ENCODE measurements at regions not wholly inside any gene's neighbourhood (a gene's known extent, or its start where the extent isn't known, plus 50 kb on each side); places are given as distances from the start of the nearest gene placed in this dataset.

DNA sequence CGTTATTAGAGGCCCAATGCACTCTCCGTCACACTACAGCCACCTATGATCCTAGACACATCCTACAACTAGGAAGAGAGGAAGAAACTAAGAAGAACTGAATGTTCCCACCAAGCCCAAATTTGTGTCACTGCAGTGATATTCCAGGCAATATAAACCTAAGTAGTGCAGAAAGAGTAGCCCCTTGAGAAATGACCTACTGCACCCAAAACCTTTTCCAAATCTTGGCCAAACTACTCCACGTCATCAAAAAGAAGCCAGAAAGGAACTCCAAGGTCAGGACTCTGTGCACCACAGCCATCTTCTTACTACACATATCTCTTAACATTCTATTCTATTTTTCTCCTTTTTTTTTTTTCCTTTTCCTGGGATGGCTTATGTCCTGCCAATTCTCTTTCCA is 60.2 kb downstream of the ADAMTS1 start:
- DNase-seq, result no peak

- DNase-seq, result no peak
Observed at GRCh38 chr21:26783466-26784195, 61.6 kb downstream of the ADAMTS1 start.

- no peak for DNase-seq
Observed at GRCh38 chr21:26782747-26783146, 62.5 kb downstream of the ADAMTS1 start.

GRCh38 chr21:26782331-26782730 is 62.9 kb downstream of the ADAMTS1 start:
- DNase-seq, result no peak

DNA sequence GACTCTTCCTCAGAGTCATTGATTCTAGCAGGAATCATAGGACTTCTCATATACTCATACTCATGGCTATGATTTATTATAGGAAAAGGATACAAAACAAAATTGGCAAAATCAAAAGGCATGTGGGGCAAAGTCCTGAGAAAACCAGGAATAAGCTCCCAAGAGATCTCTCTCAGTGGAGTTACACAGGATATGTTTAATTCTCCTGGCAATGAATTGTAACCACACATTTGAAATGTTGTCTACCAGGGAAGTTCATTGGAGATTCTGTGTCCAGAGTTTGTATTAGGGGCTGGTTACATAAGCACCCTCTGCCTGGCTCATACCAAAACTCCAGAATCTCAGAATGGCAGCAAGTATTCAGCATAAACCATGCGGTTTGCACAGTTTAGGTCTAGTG is 63.9 kb downstream of the ADAMTS1 start:
- no peak for DNase-seq

- no peak for DNase-seq
Observed at GRCh38 chr21:26777166-26777565, 68.0 kb downstream of the ADAMTS1 start.

- no peak for DNase-seq
Observed at GRCh38 chr21:26776310-26777021, 68.7 kb downstream of the ADAMTS1 start.

GRCh38 chr21:26773058-26773457 is 72.2 kb downstream of the ADAMTS1 start:
- no peak for DNase-seq

DNA sequence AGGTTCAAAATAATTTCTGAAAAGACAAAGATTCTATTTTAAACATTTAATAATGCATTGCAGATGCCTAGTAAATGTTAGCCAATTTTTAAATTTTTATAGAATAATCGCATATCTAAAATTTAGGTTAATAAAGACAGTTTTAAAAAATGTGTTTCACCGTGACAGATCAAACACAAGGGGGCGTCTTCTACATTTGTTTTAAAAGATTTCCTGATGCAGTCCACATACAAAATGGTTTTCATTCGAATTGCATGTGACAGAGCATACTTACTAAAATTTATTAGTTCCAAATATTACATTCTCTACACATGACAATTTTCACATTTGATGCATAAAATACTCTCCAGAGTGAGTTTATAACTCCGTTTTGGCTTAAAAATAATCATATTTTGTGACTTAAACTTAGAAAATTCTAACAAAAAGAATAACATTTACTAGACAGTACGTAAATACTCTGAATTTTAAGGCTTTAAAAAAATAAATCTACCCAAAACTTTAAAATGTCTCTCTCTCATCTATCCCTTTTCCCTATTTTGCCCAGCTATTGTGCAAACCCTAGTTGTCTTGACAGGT is 75.5 kb downstream of the ADAMTS1 start:
- DNase-seq, result no peak

- DNase-seq, result no peak
Observed at GRCh38 chr21:26766826-26767325, 78.3 kb downstream of the ADAMTS1 start.

GRCh38 chr21:26761174-26761915 is 83.9 kb downstream of the ADAMTS1 start:
- DNase-seq, result no peak

DNA sequence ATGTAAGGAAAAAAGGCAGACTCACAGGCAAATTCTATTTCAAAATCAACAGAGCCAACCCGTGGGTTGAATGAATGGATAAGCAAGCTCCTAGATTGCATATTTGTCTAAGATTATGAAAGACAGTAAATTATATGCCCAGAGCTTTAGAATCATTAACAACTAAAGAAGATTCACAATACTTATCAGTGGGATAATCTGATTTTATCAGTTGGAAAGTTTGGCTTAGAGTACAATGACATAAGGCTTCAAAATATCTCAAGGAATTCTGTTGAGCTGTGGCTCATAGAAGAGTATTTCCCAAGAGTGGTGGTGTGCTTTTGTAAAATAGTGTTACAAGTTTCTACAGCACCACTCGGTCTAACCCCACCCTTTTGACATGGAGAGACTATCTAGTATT is 85.5 kb downstream of the ADAMTS1 start:
- DNase-seq, result no peak

DNA sequence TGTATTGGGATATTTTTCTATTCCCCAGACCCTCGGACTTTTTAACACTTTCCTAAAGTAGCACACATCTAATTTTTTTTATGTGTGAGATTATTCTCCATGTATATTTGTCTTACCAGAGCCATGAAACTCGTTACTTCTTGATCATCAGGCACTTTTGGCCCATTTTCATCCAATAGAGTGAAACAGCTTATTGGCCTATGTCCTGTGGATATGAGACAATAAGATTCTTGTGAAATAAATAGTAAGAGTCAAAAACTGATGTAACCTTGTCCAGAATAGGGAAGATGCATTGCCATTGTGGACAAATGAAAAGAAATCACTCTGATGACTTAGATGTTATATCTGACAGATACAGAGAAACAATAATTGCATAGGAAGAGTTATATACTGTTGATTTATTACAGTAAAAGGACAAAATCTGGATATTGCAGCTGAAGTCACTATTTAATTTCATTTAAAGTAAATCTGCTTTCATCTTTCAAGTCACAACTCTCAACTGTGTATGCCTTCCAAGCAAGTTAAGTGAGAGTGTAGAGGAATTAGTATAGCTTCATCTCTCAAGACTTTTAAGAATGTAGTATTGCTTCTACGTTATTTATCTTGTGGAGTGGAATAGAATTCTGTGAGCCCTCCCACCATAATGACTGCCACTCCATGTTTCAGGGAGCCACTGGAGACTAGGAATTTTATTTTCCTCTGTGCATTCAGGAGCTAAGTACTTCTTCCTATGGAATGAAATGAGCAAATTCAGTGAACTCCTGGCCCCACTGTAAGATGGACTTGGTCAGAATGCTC is 86.9 kb downstream of the ADAMTS1 start:
- DNase-seq, result no peak

DNA sequence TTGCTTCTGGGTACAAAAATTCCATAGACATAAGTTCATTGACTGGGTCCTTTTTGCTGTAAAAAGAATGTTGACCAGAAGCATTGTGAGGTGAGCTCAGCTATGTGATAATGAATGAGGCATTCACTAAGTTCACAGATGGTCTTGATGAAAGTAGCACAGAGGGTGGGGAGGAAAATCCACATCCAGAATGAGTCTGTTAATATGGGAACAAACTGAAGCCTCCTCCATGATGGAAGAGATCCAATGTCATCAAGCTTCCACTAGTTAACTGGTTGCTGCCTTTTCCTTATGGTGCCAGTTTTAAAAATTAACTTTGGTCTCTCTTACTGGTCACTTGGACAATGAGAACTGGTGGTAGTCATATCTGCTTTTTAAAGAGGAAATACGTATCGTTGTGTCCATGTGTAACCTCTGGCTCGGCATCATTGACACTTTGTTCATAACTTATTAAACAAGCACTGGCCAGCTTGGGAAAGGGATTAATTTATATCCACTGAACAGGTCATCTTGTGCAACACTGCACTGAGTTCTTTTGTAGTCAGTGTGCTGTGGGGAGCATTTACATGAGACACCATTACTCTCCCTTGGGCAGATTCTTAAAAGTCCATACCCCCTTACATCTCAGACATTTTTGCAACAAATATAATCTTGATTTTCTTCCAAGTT is 88.6 kb downstream of the ADAMTS1 start:
- no peak for DNase-seq

- no peak for DNase-seq
Observed at GRCh38 chr21:26754853-26755252, 90.4 kb downstream of the ADAMTS1 start.

DNA sequence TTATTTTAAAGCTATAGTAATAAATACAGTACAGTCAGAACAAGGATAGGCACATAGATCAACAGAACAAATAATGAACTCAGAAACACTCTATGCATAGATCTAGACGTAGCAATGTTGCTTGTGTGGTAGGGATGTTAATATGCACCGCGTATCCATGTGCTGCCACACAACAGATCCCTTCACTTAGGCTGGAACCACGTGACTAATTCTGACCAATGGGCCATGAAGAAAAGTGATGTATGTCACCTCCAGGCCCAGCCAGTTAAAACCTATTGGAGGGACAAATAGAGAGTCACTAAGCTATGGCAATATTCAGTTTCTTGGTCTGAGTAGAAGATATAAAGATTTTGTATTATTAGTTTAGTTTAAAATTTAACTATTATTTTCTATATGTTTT is 91.4 kb downstream of the ADAMTS1 start:
- no peak for DNase-seq

DNA sequence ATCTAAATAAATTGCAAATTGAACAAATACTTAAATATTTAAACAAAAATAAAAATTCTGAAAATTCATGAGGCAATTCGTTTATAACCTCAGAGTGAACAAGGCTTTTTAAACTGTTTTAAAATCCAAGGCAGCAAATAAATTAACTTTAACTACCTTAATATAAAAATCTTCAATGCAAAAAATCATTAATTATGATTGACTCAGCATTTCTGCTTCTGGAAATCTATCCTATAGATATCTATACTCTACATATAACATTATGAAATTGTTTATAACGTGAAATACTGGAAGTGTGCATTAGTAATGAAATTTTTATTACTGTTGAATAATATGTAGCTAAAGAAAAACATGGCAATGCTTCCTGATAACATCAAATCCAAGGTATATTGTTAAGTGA is 92.4 kb downstream of the ADAMTS1 start:
- DNase-seq, result no peak

DNA sequence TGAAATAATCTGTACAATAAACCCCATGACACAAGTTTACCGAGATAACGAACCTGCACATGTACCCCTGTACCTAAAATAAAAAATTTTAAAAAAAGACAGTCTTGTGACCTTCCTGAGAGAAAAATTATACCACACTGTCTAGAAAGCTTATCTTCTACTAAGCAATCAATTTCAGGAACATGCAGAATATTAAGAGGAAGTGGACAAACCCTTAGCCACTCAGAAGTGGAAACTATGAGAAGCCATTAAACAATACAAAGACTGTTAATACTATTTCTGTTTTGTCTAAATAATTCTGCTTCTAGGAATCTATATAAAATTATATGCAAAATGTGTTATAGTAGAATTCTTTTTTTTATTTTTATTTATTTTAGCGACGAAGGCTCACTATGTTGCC is 93.9 kb downstream of the ADAMTS1 start:
- DNase-seq, result no peak

DNA sequence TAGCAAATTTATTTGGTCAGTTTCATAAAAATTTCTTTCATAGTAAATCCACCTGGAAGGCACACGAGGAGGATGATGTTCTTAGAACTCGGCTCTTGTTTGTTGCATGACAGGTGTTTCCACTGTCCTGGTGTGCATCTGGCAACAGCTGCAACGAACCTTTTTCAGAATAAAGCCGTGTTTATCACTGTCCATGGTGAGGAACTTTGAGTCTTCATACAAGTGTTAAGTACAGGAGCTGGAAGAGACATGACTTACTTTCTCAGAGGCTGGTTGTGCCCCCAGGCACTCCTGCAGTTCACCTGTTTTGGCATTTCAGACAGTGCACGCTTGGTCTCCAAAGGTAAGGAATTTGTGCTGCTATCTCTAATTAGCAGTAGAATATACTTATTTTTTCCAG is 97.1 kb downstream of the ADAMTS1 start:
- DNase-seq, result no peak

DNA sequence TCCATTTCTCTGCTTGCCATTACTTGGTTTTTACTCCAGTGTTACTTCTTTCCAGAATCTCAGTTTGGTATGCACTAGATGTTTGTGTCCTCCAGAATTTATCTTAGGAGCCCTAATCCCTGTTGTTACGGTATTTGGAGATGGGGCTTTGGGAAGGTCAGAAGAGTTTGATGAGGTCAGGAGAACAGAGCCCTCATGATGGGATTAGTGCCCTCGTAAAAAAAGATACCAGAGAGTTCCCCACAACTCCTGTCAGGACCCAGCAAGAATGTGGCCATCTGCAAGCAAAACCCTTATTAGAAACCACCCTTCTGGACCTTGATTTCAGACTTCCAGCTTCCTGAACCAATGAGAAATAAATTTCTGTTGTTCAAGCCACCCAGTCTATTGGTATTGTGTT is 98.0 kb downstream of the ADAMTS1 start:
- DNase-seq, result no peak

GRCh38 chr21:26743524-26743923 is 101.7 kb downstream of the ADAMTS1 start:
- DNase-seq, result no peak

Measured in right kidney (tissue), 1 donor.